Type B pancreatic cell (in vitro differentiated cells): ENCODE measurements at regions not wholly inside any gene's neighbourhood (a gene's known extent, or its start where the extent isn't known, plus 50 kb on each side); places are given as distances from the start of the nearest gene placed in this dataset.
A peak's percentile ranks its signal among the peaks of the same experiment; 100 is the strongest.
"Not testable (repeated sequence)": the region's sequence is repeated elsewhere in the genome, so short reads cannot be mapped to it uniquely, and the experiment has no call there.

ENCODE experiments used
- DNase-seq: peaks from one replicate; pipeline ENCODE4 v3.0.0; 2021; ENCODE audit warnings: mixed read lengths; ENCODE audit not compliant: unreplicated experiment; ENCODE audit errors: extremely low spot score
- H3K27ac Mint-ChIP-seq: 2 replicates; pipeline ENCODE4 v1.8.0; 2021; ENCODE audit warnings: mild to moderate bottlenecking, mixed read lengths
- H3K27me3 Mint-ChIP-seq: 2 replicates; pipeline ENCODE4 v1.8.0; 2021; ENCODE audit warnings: mixed read lengths
- H3K36me3 Mint-ChIP-seq: 2 replicates; pipeline ENCODE4 v1.8.0; 2021; ENCODE audit warnings: mixed read lengths
- H3K4me1 Mint-ChIP-seq: one replicate; pipeline ENCODE4 v1.8.0; 2021; ENCODE audit warnings: mixed read lengths; ENCODE audit not compliant: unreplicated experiment
- H3K4me3 Mint-ChIP-seq: 2 replicates; pipeline ENCODE4 v1.8.0; 2021; ENCODE audit warnings: mild to moderate bottlenecking, mixed read lengths
- H3K9me3 Mint-ChIP-seq: 2 replicates; pipeline ENCODE4 v1.8.0; 2021; ENCODE audit warnings: mixed read lengths
- CTCF ChIP-seq: fragments of 200-600 bp; sonication (generic); conservative IDR thresholded peaks from 2 replicates; pipeline ENCODE4 v1.5.0; 2021; ENCODE audit warnings: antibody characterized with exemption, mild to moderate bottlenecking

- no peak for DNase-seq
- Mint-ChIP-seq H3K27ac (no peak overlapping the region), H3K9me3 (no peaks in the 10 kb centered on the region), H3K4me3 (no peak overlapping the region), H3K36me3 (no peaks in the 10 kb centered on the region), H3K4me1 (peaks cover 3% of the 10 kb centered on the region), H3K27me3 (no peaks in the 10 kb centered on the region)
- no peak for TF ChIP-seq CTCF
Observed at GRCh38 chr14:28163897-28164296, 602.7 kb upstream of the FOXG1 start.

- H3K27ac Mint-ChIP-seq: peak overlapping the region; percentile 91
- DNase-seq, H3K4me1 Mint-ChIP-seq: not testable (repeated sequence)
Observed at GRCh38 chr14:28187902-28188830, 578.4 kb upstream of the FOXG1 start.

GRCh38 chr14:28196878-28197277 is 569.7 kb upstream of the FOXG1 start:
- no peak for DNase-seq
- no peak overlapping the region for H3K4me3 Mint-ChIP-seq
- H3K36me3 Mint-ChIP-seq: no peaks in the 10 kb centered on the region
- no peak overlapping the region for H3K27ac Mint-ChIP-seq
- TF ChIP-seq CTCF: no peak
- no peaks in the 10 kb centered on the region for H3K4me1 Mint-ChIP-seq
- no peaks in the 10 kb centered on the region for H3K9me3 Mint-ChIP-seq
- no peaks in the 10 kb centered on the region for H3K27me3 Mint-ChIP-seq

More at GRCh38 chr14:28187902-28188830, 578.4 kb upstream of the FOXG1 start:
- H3K36me3 Mint-ChIP-seq, H3K27me3 Mint-ChIP-seq, H3K9me3 Mint-ChIP-seq: not testable (repeated sequence)
- peak overlapping the region; percentile 94 for H3K4me3 Mint-ChIP-seq

GRCh38 chr14:28220391-28220790 is 546.2 kb upstream of the FOXG1 start:
- no peak for DNase-seq
- Mint-ChIP-seq H3K36me3 (no peaks in the 10 kb centered on the region), H3K27me3 (no peaks in the 10 kb centered on the region), H3K4me1 (no peaks in the 10 kb centered on the region), H3K27ac (no peak overlapping the region), H3K4me3 (no peak overlapping the region), H3K9me3 (no peaks in the 10 kb centered on the region)
- TF ChIP-seq CTCF: no peak

- no peak for DNase-seq
- no peaks in the 10 kb centered on the region for H3K36me3 Mint-ChIP-seq
- no peak for TF ChIP-seq CTCF
- no peak overlapping the region for H3K4me3 Mint-ChIP-seq
- H3K4me1 Mint-ChIP-seq: no peaks in the 10 kb centered on the region
- H3K27ac Mint-ChIP-seq: no peak overlapping the region
- no peaks in the 10 kb centered on the region for H3K27me3 Mint-ChIP-seq
- no peaks in the 10 kb centered on the region for H3K9me3 Mint-ChIP-seq
Observed at GRCh38 chr14:28240909-28241308, 525.7 kb upstream of the FOXG1 start.

- no peaks in the 10 kb centered on the region for H3K4me1 Mint-ChIP-seq
- H3K36me3 Mint-ChIP-seq: no peaks in the 10 kb centered on the region
- no peak overlapping the region for H3K4me3 Mint-ChIP-seq
- no peak overlapping the region for H3K27ac Mint-ChIP-seq
- H3K27me3 Mint-ChIP-seq: no peaks in the 10 kb centered on the region
- H3K9me3 Mint-ChIP-seq: no peaks in the 10 kb centered on the region
- TF ChIP-seq CTCF: no peak
- DNase-seq: no peak
Observed at GRCh38 chr14:28242895-28243294, 523.7 kb upstream of the FOXG1 start.
